ENCODE measurements at regions not wholly inside any gene's neighbourhood (a gene's known extent, or its start where the extent isn't known, plus 50 kb on each side); places are given as distances from the start of the nearest gene placed in this dataset.

- DNase-seq: no peak
- H3K9ac ChIP-seq (ENCODE audit: insufficient read depth in 1 of 2, low read length in 2 of 2): no peak overlapping the region
- no peaks in the 10 kb centered on the region for H3K4me1 ChIP-seq (ENCODE audit: control insufficient read depth in 5 of 5, insufficient read depth in 5 of 5, low read length in 5 of 5)
- no peak overlapping the region for H3K27ac ChIP-seq (ENCODE audit: low read depth in 1 of 2, low read length in 1 of 2)
- 60 to 77% methylated on average over 5 of the region's 5 CpGs for WGBS, 2 donors
- no peaks in the 10 kb centered on the region for H3K27me3 ChIP-seq (ENCODE audit: control insufficient read depth in 3 of 3, insufficient read depth in 3 of 3, low read length in 2 of 3)
- no peak for ATAC-seq (ENCODE audit: insufficient read depth, low FRiP score)
- no peak overlapping the region for H3K4me3 ChIP-seq
- no peak for TF ChIP-seq CTCF (IDR thresholded peaks at IDR 0.05; ENCODE audit: control extremely low read depth, extremely low read depth)
- H3K36me3 ChIP-seq (ENCODE audit: control insufficient read depth in 4 of 4, insufficient read depth in 4 of 4, low read length in 4 of 4): no peaks in the 10 kb centered on the region
- H3K9me3 ChIP-seq (ENCODE audit: control insufficient read depth in 4 of 4, insufficient read depth in 3 of 4, low read length in 3 of 4): no peaks in the 10 kb centered on the region
Observed at GRCh38 chr13:50444726-50445125, 398.8 kb downstream of the DLEU7 start.

- Histone ChIP-seq H3K4me3 (no peak overlapping the region), H3K36me3 (ENCODE audit: control insufficient read depth in 4 of 4, insufficient read depth in 4 of 4, low read length in 4 of 4) (no peaks in the 10 kb centered on the region), H3K4me1 (ENCODE audit: control insufficient read depth in 5 of 5, insufficient read depth in 5 of 5, low read length in 5 of 5) (peaks cover 0 to 1% (median 0%) of the 10 kb centered on the region in 5 donors), H3K9ac (ENCODE audit: insufficient read depth in 1 of 2, low read length in 2 of 2) (no peak overlapping the region), H3K27ac (ENCODE audit: low read depth in 1 of 2, low read length in 1 of 2) (no peak overlapping the region), H3K27me3 (ENCODE audit: control insufficient read depth in 3 of 3, insufficient read depth in 3 of 3, low read length in 2 of 3) (no peaks in the 10 kb centered on the region), H3K9me3 (ENCODE audit: control insufficient read depth in 4 of 4, insufficient read depth in 3 of 4, low read length in 3 of 4) (no peaks in the 10 kb centered on the region)
- DNase-seq (no peak), ATAC-seq (ENCODE audit: insufficient read depth, low FRiP score) (no peak)
- 42 to 61% methylated on average over 1 of the region's 1 CpG for WGBS, 2 donors
- TF ChIP-seq CTCF (IDR thresholded peaks at IDR 0.05; ENCODE audit: control extremely low read depth, extremely low read depth): no peak
Observed at GRCh38 chr13:50446611-50447010, 396.9 kb downstream of the DLEU7 start.

DNA sequence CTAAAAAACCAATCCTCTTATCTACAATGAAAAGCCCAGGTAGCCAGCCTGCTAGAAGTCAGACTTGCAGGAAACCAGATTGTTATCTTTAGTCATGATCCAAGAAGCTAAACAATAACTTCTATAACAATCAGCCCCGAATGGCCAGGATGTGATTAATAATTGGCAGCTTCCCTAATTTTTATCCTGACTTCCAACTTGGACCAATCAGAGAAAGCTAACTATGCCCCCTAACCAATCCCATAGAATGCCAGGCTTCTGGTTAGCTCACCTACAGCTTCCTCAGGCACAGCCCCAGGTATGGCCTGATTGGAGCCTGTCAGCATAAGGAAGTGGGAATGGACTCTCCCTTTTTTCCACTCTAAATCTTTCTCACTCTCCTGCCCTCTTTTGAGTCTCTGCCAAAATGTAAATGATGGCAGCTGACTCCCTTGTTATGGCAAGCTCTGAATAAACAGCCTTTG lies 394.9 kb downstream of the DLEU7 start:
- peak overlapping the region in 1 of 2 donors; percentile 6 for H3K27ac ChIP-seq (ENCODE audit: low read depth in 1 of 2, low read length in 1 of 2)
- H3K4me3 ChIP-seq: no peak overlapping the region
- no peak for ATAC-seq (ENCODE audit: insufficient read depth, low FRiP score)
- WGBS, 2 donors: 32 to 39% methylated on average over 1 of the region's 1 CpG
- H3K9ac ChIP-seq (ENCODE audit: insufficient read depth in 1 of 2, low read length in 2 of 2): no peak overlapping the region
- peaks cover 0 to 9% (median 5%) of the 10 kb centered on the region in 5 donors for H3K4me1 ChIP-seq (ENCODE audit: control insufficient read depth in 5 of 5, insufficient read depth in 5 of 5, low read length in 5 of 5)
- DNase-seq: no peak
- H3K9me3 ChIP-seq (ENCODE audit: control insufficient read depth in 4 of 4, insufficient read depth in 3 of 4, low read length in 3 of 4): no peaks in the 10 kb centered on the region
- H3K27me3 ChIP-seq (ENCODE audit: control insufficient read depth in 3 of 3, insufficient read depth in 3 of 3, low read length in 2 of 3): no peaks in the 10 kb centered on the region
- TF ChIP-seq CTCF (IDR thresholded peaks at IDR 0.05; ENCODE audit: control extremely low read depth, extremely low read depth): no peak
- no peaks in the 10 kb centered on the region for H3K36me3 ChIP-seq (ENCODE audit: control insufficient read depth in 4 of 4, insufficient read depth in 4 of 4, low read length in 4 of 4)

DNA sequence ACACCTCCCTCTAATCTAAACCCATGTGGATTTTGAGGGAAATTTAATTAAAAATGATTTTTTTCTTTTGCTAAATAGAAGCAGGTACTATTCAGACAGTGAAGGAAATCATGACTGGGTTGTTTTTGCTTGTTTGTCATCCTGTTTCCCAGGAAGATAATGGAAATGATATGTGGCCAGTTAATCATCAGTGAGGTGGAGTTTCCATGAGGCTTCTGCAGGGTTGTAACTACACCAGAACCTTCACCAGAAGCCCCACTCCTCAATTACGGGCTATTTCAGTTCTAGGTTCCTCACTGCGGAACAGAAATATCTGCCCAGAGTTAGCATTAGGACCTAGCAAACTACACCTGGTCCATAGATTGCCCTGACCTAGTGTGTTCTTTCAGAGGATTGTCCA lies 394.0 kb downstream of the DLEU7 start:
- Histone ChIP-seq H3K27ac (ENCODE audit: low read depth in 1 of 2, low read length in 1 of 2) (no peak overlapping the region), H3K36me3 (ENCODE audit: control insufficient read depth in 4 of 4, insufficient read depth in 4 of 4, low read length in 4 of 4) (no peaks in the 10 kb centered on the region), H3K9me3 (ENCODE audit: control insufficient read depth in 4 of 4, insufficient read depth in 3 of 4, low read length in 3 of 4) (no peaks in the 10 kb centered on the region), H3K4me1 (ENCODE audit: control insufficient read depth in 5 of 5, insufficient read depth in 5 of 5, low read length in 5 of 5) (peaks cover 0 to 12% (median 5%) of the 10 kb centered on the region in 5 donors), H3K27me3 (ENCODE audit: control insufficient read depth in 3 of 3, insufficient read depth in 3 of 3, low read length in 2 of 3) (no peaks in the 10 kb centered on the region), H3K4me3 (no peak overlapping the region), H3K9ac (ENCODE audit: insufficient read depth in 1 of 2, low read length in 2 of 2) (no peak overlapping the region)
- TF ChIP-seq CTCF (IDR thresholded peaks at IDR 0.05; ENCODE audit: control extremely low read depth, extremely low read depth): no peak
- ATAC-seq (ENCODE audit: insufficient read depth, low FRiP score) (no peak), DNase-seq (no peak)
- WGBS, 2 donors: 94 to 98% methylated on average over 2 of the region's 2 CpGs

Measured in lung (tissue), 11 donors.